Neural cell (in vitro differentiated cells): ENCODE measurements at regions not wholly inside any gene's neighbourhood (a gene's known extent, or its start where the extent isn't known, plus 50 kb on each side); places are given as distances from the start of the nearest gene placed in this dataset.
"Not testable (repeated sequence)": the region's sequence is repeated elsewhere in the genome, so short reads cannot be mapped to it uniquely, and the experiment has no call there.

ENCODE experiments used
- H2AFZ ChIP-seq: fragments of 200-600, 300-800 bp; sonication (generic), shearing (Covaris generic); 2 replicates; pipeline ENCODE4 v1.6.0; 2014; ENCODE audit warnings: low read depth, mild to moderate bottlenecking, antibody characterized with exemption, low read length, moderate library complexity
- H3F3A ChIP-seq: fragments of 200-600 bp; shearing (Covaris generic); 2 replicates; pipeline ENCODE4 v1.6.1; 2016; ENCODE audit warnings: mild to moderate bottlenecking, moderate library complexity, mixed read lengths, antibody characterized with exemption, low read length; ENCODE audit not compliant: insufficient read depth, poor library complexity, severe bottlenecking
- H3K27ac ChIP-seq: fragments of 200-600, 300-800 bp; sonication (generic), shearing (Covaris generic); 2 replicates; pipeline ENCODE4 v1.5.1; 2014; ENCODE audit warnings: mild to moderate bottlenecking, low read length, moderate library complexity
- H3K27me3 ChIP-seq: fragments of 300-800, 200-600 bp; sonication (generic), shearing (Covaris generic); 2 replicates; pipeline ENCODE4 v1.6.0; 2014; ENCODE audit warnings: mild to moderate bottlenecking, low read depth, low read length, moderate library complexity; ENCODE audit not compliant: insufficient read depth
- H3K36me3 ChIP-seq: fragments of 300-800, 200-600 bp; sonication (generic), shearing (Covaris generic); 2 replicates; pipeline ENCODE4 v1.5.1; 2014; ENCODE audit warnings: mild to moderate bottlenecking, antibody characterized with exemption, low read length, moderate library complexity; ENCODE audit not compliant: insufficient read depth
- H3K4me2 ChIP-seq: fragments of 300-800, 200-600 bp; sonication (generic), shearing (Covaris generic); 2 replicates; pipeline ENCODE4 v1.6.0; 2014; ENCODE audit warnings: mild to moderate bottlenecking, low read length
- H3K4me3 ChIP-seq: fragments of 300-800, 200-600 bp; sonication (generic), shearing (Covaris generic); 2 replicates; pipeline ENCODE4 v1.5.1; 2014; ENCODE audit warnings: mild to moderate bottlenecking, low read length, moderate library complexity
- H3K79me2 ChIP-seq: fragments of 200-600 bp; shearing (Covaris generic); replicated peaks from 2 replicates; pipeline ENCODE4 v1.6.0; 2014; ENCODE audit warnings: mild to moderate bottlenecking, low read length, moderate library complexity; ENCODE audit not compliant: insufficient read depth
- H3K9ac ChIP-seq: fragments of 300-800, 200-600 bp; sonication (generic), shearing (Covaris generic); 2 replicates; pipeline ENCODE4 v1.6.1; 2016; ENCODE audit warnings: mild to moderate bottlenecking, low read length, mixed read lengths
- H3K9me2 ChIP-seq: fragments of 200-600 bp; shearing (Covaris generic); 2 replicates; pipeline ENCODE4 v1.6.1; 2016; ENCODE audit warnings: mild to moderate bottlenecking, low read length, mixed read lengths; ENCODE audit not compliant: insufficient read depth
- H3K9me3 ChIP-seq: fragments of 200-600, 300-800 bp; sonication (generic), shearing (Covaris generic); 2 replicates; pipeline ENCODE4 v1.6.1; 2016; ENCODE audit warnings: mild to moderate bottlenecking, mixed run types, low read length, moderate library complexity, mixed read lengths
- H4K20me1 ChIP-seq: fragments of 200-600 bp; shearing (Covaris generic); 2 replicates; pipeline ENCODE4 v1.6.1; 2016; ENCODE audit warnings: mild to moderate bottlenecking, mixed run types; ENCODE audit not compliant: insufficient read depth
- EP300 ChIP-seq: fragments of 450-650 bp; conservative IDR thresholded peaks from 2 replicates; pipeline ENCODE4 v1.6.1; 2014; ENCODE audit warnings: antibody characterized with exemption, mild to moderate bottlenecking, moderate library complexity; ENCODE audit not compliant: poor library complexity, severe bottlenecking
- EZH2 ChIP-seq: fragments of 200-600, 300-800 bp; shearing (Covaris generic), sonication (generic); IDR thresholded peaks from 2 replicates; pipeline ENCODE4 v1.6.1; 2014; ENCODE audit warnings: antibody characterized with exemption, low read length, borderline replicate concordance, mild to moderate bottlenecking; ENCODE audit not compliant: insufficient read depth, poor library complexity, severe bottlenecking
- MXI1 ChIP-seq: fragments of 450-650 bp; conservative IDR thresholded peaks from 2 replicates; pipeline ENCODE4 v1.6.1; 2014; ENCODE audit warnings: antibody characterized with exemption, mild to moderate bottlenecking; ENCODE audit not compliant: poor library complexity, severe bottlenecking
- POLR2AphosphoS5 ChIP-seq: IDR thresholded peaks from 2 replicates; pipeline ENCODE4 v1.6.1; 2012
- RAD21 ChIP-seq: fragments of 450-650 bp; conservative IDR thresholded peaks from 2 replicates; pipeline ENCODE4 v1.6.1; 2014; ENCODE audit warnings: antibody characterized with exemption, mild to moderate bottlenecking, moderate library complexity
- SMC3 ChIP-seq: fragments of 450-650 bp; conservative IDR thresholded peaks from 2 replicates; pipeline ENCODE4 v1.6.1; 2014; ENCODE audit warnings: antibody characterized with exemption, mild to moderate bottlenecking, moderate library complexity; ENCODE audit not compliant: poor library complexity
- TAF1 ChIP-seq: IDR thresholded peaks from 2 replicates; pipeline ENCODE4 v1.6.1; 2012; ENCODE audit warnings: low read depth
- TF ChIP-seq, protein P1 (sequence below): IDR thresholded peaks from 2 replicates; pipeline ENCODE4 v1.6.1; 2012; ENCODE audit warnings: borderline replicate concordance
- TF ChIP-seq, protein P2 (sequence below): fragments of 450-650 bp; IDR thresholded peaks from 2 replicates; pipeline ENCODE4 v1.5.1; 2014; ENCODE audit warnings: antibody characterized with exemption, mild to moderate bottlenecking, moderate library complexity; ENCODE audit not compliant: poor library complexity, severe bottlenecking

DNA sequence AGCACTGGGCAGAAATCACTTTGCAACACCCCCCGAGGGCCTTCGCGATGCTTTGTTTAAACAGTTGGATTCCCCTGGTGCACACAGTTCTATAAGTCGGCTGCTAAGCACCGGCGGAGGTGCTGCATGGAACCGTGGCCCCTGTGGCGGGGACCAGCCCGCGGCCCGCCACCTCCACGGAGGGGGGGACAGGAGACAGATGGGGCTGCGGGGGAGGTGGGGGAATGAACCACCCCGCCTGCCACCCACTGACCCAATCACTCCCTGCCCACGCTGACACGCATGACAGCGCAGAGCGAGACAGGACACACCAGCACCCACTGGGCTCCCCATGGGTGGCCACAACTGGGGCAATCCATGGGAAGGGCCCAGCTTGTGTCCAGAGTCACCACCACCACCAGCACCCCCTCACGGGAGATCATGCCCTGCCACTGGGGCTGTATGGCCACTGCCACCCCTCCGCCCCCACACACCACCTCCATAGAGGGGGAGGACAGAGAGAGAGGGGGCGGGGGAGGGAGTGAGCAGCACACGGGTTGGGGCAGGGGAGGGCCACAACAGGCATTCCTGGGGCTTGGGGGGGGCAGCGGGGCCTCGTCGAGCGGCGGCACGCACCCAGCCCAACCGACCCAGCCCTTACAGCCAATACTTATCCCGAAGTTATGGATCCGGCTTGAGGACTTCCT lies 118.3 kb upstream of the ANKRD30BL start:
- no peaks in the 10 kb centered on the region for H3K27me3 ChIP-seq
- TF ChIP-seq POLR2AphosphoS5 (no peak), RAD21 (no peak), EP300 (no peak), TAF1 (no peak), EZH2 (no peak), SMC3 (no peak), MXI1 (no peak)
- TF ChIP-seq, protein P1, sequence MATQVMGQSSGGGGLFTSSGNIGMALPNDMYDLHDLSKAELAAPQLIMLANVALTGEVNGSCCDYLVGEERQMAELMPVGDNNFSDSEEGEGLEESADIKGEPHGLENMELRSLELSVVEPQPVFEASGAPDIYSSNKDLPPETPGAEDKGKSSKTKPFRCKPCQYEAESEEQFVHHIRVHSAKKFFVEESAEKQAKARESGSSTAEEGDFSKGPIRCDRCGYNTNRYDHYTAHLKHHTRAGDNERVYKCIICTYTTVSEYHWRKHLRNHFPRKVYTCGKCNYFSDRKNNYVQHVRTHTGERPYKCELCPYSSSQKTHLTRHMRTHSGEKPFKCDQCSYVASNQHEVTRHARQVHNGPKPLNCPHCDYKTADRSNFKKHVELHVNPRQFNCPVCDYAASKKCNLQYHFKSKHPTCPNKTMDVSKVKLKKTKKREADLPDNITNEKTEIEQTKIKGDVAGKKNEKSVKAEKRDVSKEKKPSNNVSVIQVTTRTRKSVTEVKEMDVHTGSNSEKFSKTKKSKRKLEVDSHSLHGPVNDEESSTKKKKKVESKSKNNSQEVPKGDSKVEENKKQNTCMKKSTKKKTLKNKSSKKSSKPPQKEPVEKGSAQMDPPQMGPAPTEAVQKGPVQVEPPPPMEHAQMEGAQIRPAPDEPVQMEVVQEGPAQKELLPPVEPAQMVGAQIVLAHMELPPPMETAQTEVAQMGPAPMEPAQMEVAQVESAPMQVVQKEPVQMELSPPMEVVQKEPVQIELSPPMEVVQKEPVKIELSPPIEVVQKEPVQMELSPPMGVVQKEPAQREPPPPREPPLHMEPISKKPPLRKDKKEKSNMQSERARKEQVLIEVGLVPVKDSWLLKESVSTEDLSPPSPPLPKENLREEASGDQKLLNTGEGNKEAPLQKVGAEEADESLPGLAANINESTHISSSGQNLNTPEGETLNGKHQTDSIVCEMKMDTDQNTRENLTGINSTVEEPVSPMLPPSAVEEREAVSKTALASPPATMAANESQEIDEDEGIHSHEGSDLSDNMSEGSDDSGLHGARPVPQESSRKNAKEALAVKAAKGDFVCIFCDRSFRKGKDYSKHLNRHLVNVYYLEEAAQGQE, result no peak
- TF ChIP-seq, protein P2, sequence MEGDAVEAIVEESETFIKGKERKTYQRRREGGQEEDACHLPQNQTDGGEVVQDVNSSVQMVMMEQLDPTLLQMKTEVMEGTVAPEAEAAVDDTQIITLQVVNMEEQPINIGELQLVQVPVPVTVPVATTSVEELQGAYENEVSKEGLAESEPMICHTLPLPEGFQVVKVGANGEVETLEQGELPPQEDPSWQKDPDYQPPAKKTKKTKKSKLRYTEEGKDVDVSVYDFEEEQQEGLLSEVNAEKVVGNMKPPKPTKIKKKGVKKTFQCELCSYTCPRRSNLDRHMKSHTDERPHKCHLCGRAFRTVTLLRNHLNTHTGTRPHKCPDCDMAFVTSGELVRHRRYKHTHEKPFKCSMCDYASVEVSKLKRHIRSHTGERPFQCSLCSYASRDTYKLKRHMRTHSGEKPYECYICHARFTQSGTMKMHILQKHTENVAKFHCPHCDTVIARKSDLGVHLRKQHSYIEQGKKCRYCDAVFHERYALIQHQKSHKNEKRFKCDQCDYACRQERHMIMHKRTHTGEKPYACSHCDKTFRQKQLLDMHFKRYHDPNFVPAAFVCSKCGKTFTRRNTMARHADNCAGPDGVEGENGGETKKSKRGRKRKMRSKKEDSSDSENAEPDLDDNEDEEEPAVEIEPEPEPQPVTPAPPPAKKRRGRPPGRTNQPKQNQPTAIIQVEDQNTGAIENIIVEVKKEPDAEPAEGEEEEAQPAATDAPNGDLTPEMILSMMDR, result no peak

DNA sequence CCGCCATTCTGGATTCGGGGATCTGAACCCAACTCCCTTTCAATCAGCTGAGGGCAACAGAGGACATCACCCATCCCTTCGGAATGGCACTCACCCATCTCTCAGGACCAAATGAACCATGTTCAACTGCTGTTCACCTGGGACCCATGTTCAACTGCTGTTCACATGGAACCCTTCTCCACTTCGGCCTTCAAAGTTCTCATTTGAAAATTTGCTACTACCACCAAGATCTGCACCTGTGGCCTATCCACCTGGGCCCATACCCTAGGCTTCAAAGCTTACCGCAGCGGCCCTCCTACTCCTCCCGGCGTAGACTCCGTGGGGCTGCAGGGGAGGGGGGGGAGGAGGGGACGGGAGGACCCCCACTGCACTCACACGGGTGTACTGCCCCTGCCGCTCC lies 119.2 kb upstream of the ANKRD30BL start:
- H3K9me2 ChIP-seq, result no peaks in the 10 kb centered on the region
- TF ChIP-seq, protein P2, result no peak
- no peak for TF ChIP-seq TAF1
- no peak for TF ChIP-seq EP300
- no peaks in the 10 kb centered on the region for H4K20me1 ChIP-seq
- no peak overlapping the region for H3K4me2 ChIP-seq
- no peak overlapping the region for H2AFZ ChIP-seq
- no peaks in the 10 kb centered on the region for H3K79me2 ChIP-seq
- no peaks in the 10 kb centered on the region for H3K27me3 ChIP-seq
- no peaks in the 10 kb centered on the region for H3K36me3 ChIP-seq
- no peaks in the 10 kb centered on the region for H3F3A ChIP-seq
- no peak overlapping the region for H3K27ac ChIP-seq
- H3K9ac ChIP-seq, result no peak overlapping the region
- H3K4me3 ChIP-seq, result no peak overlapping the region
- H3K9me3 ChIP-seq, result no peaks in the 10 kb centered on the region

More for the DNA sequence above, 118.3 kb upstream of the ANKRD30BL start:
- Histone ChIP-seq H3K4me2 (no peak overlapping the region), H3K36me3 (no peaks in the 10 kb centered on the region), H3F3A (no peaks in the 10 kb centered on the region), H2AFZ (no peak overlapping the region), H3K9me2 (no peaks in the 10 kb centered on the region), H3K27ac (no peak overlapping the region), H3K9me3 (no peaks in the 10 kb centered on the region), H4K20me1 (no peaks in the 10 kb centered on the region), H3K4me3 (no peak overlapping the region), H3K9ac (no peak overlapping the region), H3K79me2 (no peaks in the 10 kb centered on the region)

DNA sequence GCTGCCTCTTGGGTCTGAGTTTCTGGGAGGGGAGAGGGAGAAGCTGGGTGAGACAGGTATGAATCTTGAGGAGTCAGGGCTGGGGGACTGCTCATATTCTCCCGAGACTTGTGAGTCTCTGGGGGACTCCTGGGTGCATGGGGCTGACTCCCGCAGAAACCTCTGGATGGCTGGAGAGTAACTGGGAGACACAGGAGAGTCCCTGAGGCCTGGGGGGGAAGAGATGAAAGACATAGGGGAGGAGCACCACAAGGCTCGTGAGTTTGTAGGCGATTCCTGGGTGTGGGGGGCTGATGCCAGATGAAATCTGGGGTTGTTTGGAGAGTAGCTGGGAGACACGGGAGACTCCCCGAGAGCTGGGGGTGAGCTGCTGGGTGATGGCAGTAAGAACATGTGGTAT lies 120.4 kb upstream of the ANKRD30BL start:
- H3K4me2 ChIP-seq, H4K20me1 ChIP-seq, H3K36me3 ChIP-seq, H3K9me2 ChIP-seq, H3K79me2 ChIP-seq, H3K9me3 ChIP-seq, H3K9ac ChIP-seq, H2AFZ ChIP-seq, H3F3A ChIP-seq, H3K4me3 ChIP-seq, H3K27me3 ChIP-seq, H3K27ac ChIP-seq: not testable (repeated sequence)
